ENCODE measurements at regions not wholly inside any gene's neighbourhood (a gene's known extent, or its start where the extent isn't known, plus 50 kb on each side); places are given as distances from the start of the nearest gene placed in this dataset.

DNA sequence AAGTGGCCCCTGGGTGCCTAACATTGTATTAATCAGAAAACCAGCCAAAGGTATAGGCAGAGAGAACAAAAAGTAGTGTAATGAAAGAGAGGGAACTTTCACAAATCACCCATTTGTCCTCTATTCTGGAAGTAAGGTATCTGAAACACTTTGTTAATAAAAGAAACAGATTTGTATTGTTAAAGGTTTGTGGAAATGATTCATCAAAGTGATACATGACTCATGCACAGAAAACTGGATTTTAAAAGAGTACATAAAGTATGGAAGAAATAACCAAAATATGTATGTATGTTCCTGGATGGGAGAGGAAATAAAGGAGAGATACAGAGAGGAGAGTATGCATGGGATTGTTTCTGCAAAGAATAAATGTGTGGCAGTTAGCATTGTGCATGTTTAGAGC is 126.8 kb downstream of the RGS21 start:
- no peak for TF ChIP-seq ZBTB48 (tag by site-specific recombination; IDR thresholded peaks at IDR 0.05)
- Histone ChIP-seq H3K4me1 (ENCODE audit: control insufficient read depth, insufficient read depth, low read length) (no peaks in the 10 kb centered on the region), H3K36me3 (ENCODE audit: control insufficient read depth in 2 of 2, insufficient read depth in 1 of 2, low read length in 2 of 2) (no peaks in the 10 kb centered on the region), H3K9me3 (ENCODE audit: control insufficient read depth, insufficient read depth, low read depth, low read length) (no peaks in the 10 kb centered on the region), H3K4me3 (ENCODE audit: low read depth, low read length) (no peak overlapping the region), H3K27ac (ENCODE audit: extremely low read depth, low read depth, low read length) (no peak overlapping the region)
- ChIA-PET POLR2A (no interaction called here), CTCF (interaction anchor here (0.6 kb wide), 1 partner anchor 443 kb away, joined by 5 read pairs; no protein-coding TSS in a partner anchor)

DNA sequence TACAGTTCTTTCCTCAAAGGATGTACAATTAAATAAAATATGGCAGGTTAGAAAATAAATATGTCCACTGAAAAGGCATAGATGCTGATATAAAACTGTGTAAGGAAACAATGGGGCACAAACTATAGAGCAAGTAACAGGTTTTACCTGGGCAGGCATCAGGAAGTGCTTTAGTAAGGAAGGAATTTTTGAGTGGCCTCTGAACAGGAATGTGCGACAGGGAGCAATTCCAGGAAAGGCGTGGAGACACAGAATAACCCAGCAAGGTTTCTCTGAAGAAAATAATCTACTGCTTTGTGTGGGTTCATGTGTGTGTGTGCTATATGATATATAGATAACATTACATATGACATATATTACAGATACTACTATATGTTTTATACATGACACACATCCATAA is 128.4 kb downstream of the RGS21 start:
- Histone ChIP-seq H3K27ac (ENCODE audit: extremely low read depth, low read depth, low read length) (no peak overlapping the region), H3K9me3 (ENCODE audit: control insufficient read depth, insufficient read depth, low read depth, low read length) (no peaks in the 10 kb centered on the region), H3K4me1 (ENCODE audit: control insufficient read depth, insufficient read depth, low read length) (no peaks in the 10 kb centered on the region), H3K4me3 (ENCODE audit: low read depth, low read length) (no peak overlapping the region), H3K36me3 (ENCODE audit: control insufficient read depth in 2 of 2, insufficient read depth in 1 of 2, low read length in 2 of 2) (no peaks in the 10 kb centered on the region)
- ChIA-PET POLR2A (no interaction called here), CTCF (no interaction called here)
- TF ChIP-seq, protein P1, sequence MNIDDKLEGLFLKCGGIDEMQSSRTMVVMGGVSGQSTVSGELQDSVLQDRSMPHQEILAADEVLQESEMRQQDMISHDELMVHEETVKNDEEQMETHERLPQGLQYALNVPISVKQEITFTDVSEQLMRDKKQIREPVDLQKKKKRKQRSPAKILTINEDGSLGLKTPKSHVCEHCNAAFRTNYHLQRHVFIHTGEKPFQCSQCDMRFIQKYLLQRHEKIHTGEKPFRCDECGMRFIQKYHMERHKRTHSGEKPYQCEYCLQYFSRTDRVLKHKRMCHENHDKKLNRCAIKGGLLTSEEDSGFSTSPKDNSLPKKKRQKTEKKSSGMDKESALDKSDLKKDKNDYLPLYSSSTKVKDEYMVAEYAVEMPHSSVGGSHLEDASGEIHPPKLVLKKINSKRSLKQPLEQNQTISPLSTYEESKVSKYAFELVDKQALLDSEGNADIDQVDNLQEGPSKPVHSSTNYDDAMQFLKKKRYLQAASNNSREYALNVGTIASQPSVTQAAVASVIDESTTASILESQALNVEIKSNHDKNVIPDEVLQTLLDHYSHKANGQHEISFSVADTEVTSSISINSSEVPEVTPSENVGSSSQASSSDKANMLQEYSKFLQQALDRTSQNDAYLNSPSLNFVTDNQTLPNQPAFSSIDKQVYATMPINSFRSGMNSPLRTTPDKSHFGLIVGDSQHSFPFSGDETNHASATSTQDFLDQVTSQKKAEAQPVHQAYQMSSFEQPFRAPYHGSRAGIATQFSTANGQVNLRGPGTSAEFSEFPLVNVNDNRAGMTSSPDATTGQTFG (tag by site-specific recombination; IDR thresholded peaks at IDR 0.05; ENCODE audit: borderline replicate concordance) = no peak

- CTCF ChIA-PET = interaction anchor here (0.6 to 1.0 kb wide), 4 partner anchors 9 to 294 kb away, joined by 3 to 4 read pairs (median 3); no protein-coding TSS in a partner anchor
These were observed 129.2 kb downstream of the RGS21 start for GRCh38 chr1:192445839-192446489.

GRCh38 chr1:192448026-192448578 is 127.5 kb upstream of the RGS1 start:
- Histone ChIP-seq H3K4me1 (ENCODE audit: control insufficient read depth, insufficient read depth, low read length) (no peaks in the 10 kb centered on the region), H3K9me3 (ENCODE audit: control insufficient read depth, insufficient read depth, low read depth, low read length) (no peaks in the 10 kb centered on the region), H3K4me3 (ENCODE audit: low read depth, low read length) (no peak overlapping the region), H3K36me3 (ENCODE audit: control insufficient read depth in 2 of 2, insufficient read depth in 1 of 2, low read length in 2 of 2) (no peaks in the 10 kb centered on the region), H3K27ac (ENCODE audit: extremely low read depth, low read depth, low read length) (no peak overlapping the region)
- TF ChIP-seq ZNF223 (tag by site-specific recombination; IDR thresholded peaks at IDR 0.05) (no peak), GLI2 (tag by site-specific recombination; IDR thresholded peaks at IDR 0.05; ENCODE audit: borderline replicate concordance, low read depth) (no peak), ZFHX2 (tag by site-specific recombination; conservative IDR thresholded peaks at IDR 0.05) (no peak), ZNF791 (tag by site-specific recombination; IDR thresholded peaks at IDR 0.05) (no peak), ZNF114 (tag by site-specific recombination; IDR thresholded peaks at IDR 0.05) (no peak), WT1 (tag by site-specific recombination; IDR thresholded peaks at IDR 0.05) (no peak)
- TF ChIP-seq, protein P2, sequence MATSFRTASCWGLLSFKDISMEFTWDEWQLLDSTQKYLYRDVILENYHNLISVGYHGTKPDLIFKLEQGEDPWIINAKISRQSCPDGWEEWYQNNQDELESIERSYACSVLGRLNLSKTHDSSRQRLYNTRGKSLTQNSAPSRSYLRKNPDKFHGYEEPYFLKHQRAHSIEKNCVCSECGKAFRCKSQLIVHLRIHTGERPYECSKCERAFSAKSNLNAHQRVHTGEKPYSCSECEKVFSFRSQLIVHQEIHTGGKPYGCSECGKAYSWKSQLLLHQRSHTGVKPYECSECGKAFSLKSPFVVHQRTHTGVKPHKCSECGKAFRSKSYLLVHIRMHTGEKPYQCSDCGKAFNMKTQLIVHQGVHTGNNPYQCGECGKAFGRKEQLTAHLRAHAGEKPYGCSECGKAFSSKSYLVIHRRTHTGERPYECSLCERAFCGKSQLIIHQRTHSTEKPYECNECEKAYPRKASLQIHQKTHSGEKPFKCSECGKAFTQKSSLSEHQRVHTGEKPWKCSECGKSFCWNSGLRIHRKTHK (tag by site-specific recombination; IDR thresholded peaks at IDR 0.05) = no peak
- TF ChIP-seq, protein P3, sequence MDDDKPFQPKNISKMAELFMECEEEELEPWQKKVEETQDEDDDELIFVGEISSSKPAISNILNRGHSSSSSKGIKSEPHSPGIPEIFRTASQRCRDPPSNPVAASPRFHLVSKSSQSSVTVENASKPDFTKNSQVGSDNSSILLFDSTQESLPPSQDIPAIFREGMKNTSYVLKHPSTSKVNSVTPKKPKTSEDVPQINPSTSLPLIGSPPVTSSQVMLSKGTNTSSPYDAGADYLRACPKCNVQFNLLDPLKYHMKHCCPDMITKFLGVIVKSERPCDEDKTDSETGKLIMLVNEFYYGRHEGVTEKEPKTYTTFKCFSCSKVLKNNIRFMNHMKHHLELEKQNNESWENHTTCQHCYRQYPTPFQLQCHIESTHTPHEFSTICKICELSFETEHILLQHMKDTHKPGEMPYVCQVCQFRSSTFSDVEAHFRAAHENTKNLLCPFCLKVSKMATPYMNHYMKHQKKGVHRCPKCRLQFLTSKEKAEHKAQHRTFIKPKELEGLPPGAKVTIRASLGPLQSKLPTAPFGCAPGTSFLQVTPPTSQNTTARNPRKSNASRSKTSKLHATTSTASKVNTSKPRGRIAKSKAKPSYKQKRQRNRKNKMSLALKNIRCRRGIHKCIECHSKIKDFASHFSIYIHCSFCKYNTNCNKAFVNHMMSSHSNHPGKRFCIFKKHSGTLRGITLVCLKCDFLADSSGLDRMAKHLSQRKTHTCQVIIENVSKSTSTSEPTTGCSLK (tag by site-specific recombination; IDR thresholded peaks at IDR 0.05) = no peak
- ChIA-PET POLR2A (no interaction called here), CTCF (no interaction called here)

More at GRCh38 chr1:192445839-192446489, 129.2 kb downstream of the RGS21 start:
- POLR2A ChIA-PET = no interaction called here
- no peak overlapping the region for H3K27ac ChIP-seq (ENCODE audit: extremely low read depth, low read depth, low read length)
- TF ChIP-seq ZNF654 (tag by site-specific recombination; IDR thresholded peaks at IDR 0.05; ENCODE audit: low read depth) = peak; percentile 78
- no peak for TF ChIP-seq ZNF335 (tag by site-specific recombination; conservative IDR thresholded peaks at IDR 0.05)
- no peaks in the 10 kb centered on the region for H3K4me1 ChIP-seq (ENCODE audit: control insufficient read depth, insufficient read depth, low read length)
- no peaks in the 10 kb centered on the region for H3K36me3 ChIP-seq (ENCODE audit: control insufficient read depth in 2 of 2, insufficient read depth in 1 of 2, low read length in 2 of 2)
- no peak overlapping the region for H3K4me3 ChIP-seq (ENCODE audit: low read depth, low read length)
- H3K9me3 ChIP-seq (ENCODE audit: control insufficient read depth, insufficient read depth, low read depth, low read length) = no peaks in the 10 kb centered on the region
